ENCODE measurements at regions not wholly inside any gene's neighbourhood (a gene's known extent, or its start where the extent isn't known, plus 50 kb on each side); places are given as distances from the start of the nearest gene placed in this dataset.

DNA sequence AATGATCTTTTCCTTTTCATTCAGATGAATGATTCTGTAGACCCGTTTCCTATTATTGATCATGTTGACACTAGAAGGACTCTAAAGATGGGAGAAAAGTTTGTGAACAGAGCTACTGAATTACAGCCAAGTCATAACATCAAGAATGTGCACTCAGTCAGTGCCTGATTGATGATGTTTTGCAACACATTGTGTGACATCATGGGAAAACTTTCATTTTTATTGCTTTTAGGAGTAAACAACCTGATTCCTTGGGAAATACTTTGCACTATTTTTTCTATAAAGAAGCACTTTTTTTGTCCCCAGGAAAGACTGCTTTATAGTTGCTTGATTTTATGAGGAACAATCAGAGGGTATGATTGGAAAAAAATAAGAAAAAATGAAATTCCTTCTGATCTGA lies 383.8 kb upstream of the JAG1 start:
- H3K18ac ChIP-seq (ENCODE audit: extremely low read depth, low read length), result no peak overlapping the region
- no peak overlapping the region for H2BK120ac ChIP-seq (replicated peaks; ENCODE audit: low read depth, low read length)
- DNase-seq (ENCODE audit: low read depth in 1 of 2, low spot score in 2 of 2) (no peak), FAIRE-seq (no peak)
- no peak overlapping the region for H3K56ac ChIP-seq (replicated peaks; ENCODE audit: insufficient read length, low read depth, low read length)
- H4K20me1 ChIP-seq (replicated peaks in 1 of 2; ENCODE audit: control insufficient read depth in 1 of 2, insufficient read depth in 2 of 2, low read length in 2 of 2), result no peaks in the 10 kb centered on the region
- H2BK20ac ChIP-seq (ENCODE audit: low read length), result no peak overlapping the region
- H3K9me3 ChIP-seq (ENCODE audit: insufficient read depth in 2 of 2, low read depth in 1 of 2, low read length in 1 of 2), result no peaks in the 10 kb centered on the region
- no peak overlapping the region for H3K4me3 ChIP-seq (ENCODE audit: extremely low read depth in 1 of 4, insufficient read depth in 2 of 4, low read depth in 3 of 4, low read length in 4 of 4)
- H3K4ac ChIP-seq (replicated peaks; ENCODE audit: insufficient read length, low read depth, low read length), result no peak overlapping the region
- no peak overlapping the region for H3K4me2 ChIP-seq (ENCODE audit: insufficient read depth in 1 of 2, low read depth in 2 of 2, low read length in 2 of 2)
- no peak overlapping the region for H3K14ac ChIP-seq (ENCODE audit: insufficient read length)
- no peaks in the 10 kb centered on the region for H3K79me1 ChIP-seq (ENCODE audit: low read depth, low read length)
- H3K27me3 ChIP-seq (replicated peaks in 1 of 4; ENCODE audit: control insufficient read depth in 3 of 4, extremely low read depth in 1 of 4, insufficient read depth in 3 of 4, low read length in 3 of 4), result no peaks in the 10 kb centered on the region
- no peak overlapping the region for H4K8ac ChIP-seq (ENCODE audit: extremely low read depth, insufficient read depth, low read length)
- no peak overlapping the region for H2BK15ac ChIP-seq (ENCODE audit: low read length)
- no peak overlapping the region for H4K5ac ChIP-seq (ENCODE audit: insufficient read length, low read depth, low read length)
- no peak overlapping the region for H3K23ac ChIP-seq (ENCODE audit: insufficient read length)
- H4K91ac ChIP-seq (replicated peaks; ENCODE audit: insufficient read length, low read length), result no peak overlapping the region
- no peaks in the 10 kb centered on the region for H3K4me1 ChIP-seq (replicated peaks in 1 of 4; ENCODE audit: control insufficient read depth in 3 of 4, insufficient read depth in 4 of 4, low read length in 3 of 4)
- no peak overlapping the region for H2BK12ac ChIP-seq (ENCODE audit: low read depth, low read length)
- H3K36me3 ChIP-seq (ENCODE audit: control insufficient read depth in 2 of 4, insufficient read depth in 4 of 4, low read length in 3 of 4), result no peaks in the 10 kb centered on the region
- CTCF ChIA-PET (ENCODE audit: partially characterized antibody), result no interaction called here
- no peak overlapping the region for H3K9ac ChIP-seq (replicated peaks in 1 of 4; ENCODE audit: extremely low read depth in 1 of 4, low read depth in 3 of 4, low read length in 3 of 4)
- H2AK5ac ChIP-seq (ENCODE audit: low read depth, low read length), result no peak overlapping the region
- H3K27ac ChIP-seq (ENCODE audit: low read depth, low read length), result no peak overlapping the region
- H3K23me2 ChIP-seq (ENCODE audit: low read depth, low read length), result no peaks in the 10 kb centered on the region
- H2AFZ ChIP-seq (ENCODE audit: low read length), result no peak overlapping the region
- H3K79me2 ChIP-seq (ENCODE audit: control insufficient read depth in 1 of 2, insufficient read depth in 2 of 2, low read length in 2 of 2), result no peaks in the 10 kb centered on the region
- 94% methylated on average over 1 of the region's 1 CpG; no CpG with 5 or more reads in 1 of the 2 experiments for WGBS, 2 experiments (ENCODE audit: extremely low coverage in 1 of 2, insufficient coverage in 1 of 2, insufficient read length in 1 of 2, insufficient replicate concordance in 2 of 2, low coverage in 1 of 2, low lambda C conversion rate in 2 of 2, missing lambda C conversion rate in 1 of 2)
- POLR2A ChIA-PET (ENCODE audit: partially characterized antibody), result no interaction called here
- no peak overlapping the region for H2BK5ac ChIP-seq (ENCODE audit: low read depth, low read length)
- TF ChIP-seq JUN (IDR thresholded peaks at IDR 0.05; ENCODE audit: low read depth, low read length), result no peak
- TF ChIP-seq BACH1 (IDR thresholded peaks at IDR 0.05; ENCODE audit: low read length), result no peak
- TF ChIP-seq PHF8 (conservative IDR thresholded peaks at IDR 0.05; ENCODE audit: low read depth, low read length), result no peak
- no peak for TF ChIP-seq CBX5 (IDR thresholded peaks at IDR 0.05; ENCODE audit: low read depth, low read length)
- TF ChIP-seq, protein P1, sequence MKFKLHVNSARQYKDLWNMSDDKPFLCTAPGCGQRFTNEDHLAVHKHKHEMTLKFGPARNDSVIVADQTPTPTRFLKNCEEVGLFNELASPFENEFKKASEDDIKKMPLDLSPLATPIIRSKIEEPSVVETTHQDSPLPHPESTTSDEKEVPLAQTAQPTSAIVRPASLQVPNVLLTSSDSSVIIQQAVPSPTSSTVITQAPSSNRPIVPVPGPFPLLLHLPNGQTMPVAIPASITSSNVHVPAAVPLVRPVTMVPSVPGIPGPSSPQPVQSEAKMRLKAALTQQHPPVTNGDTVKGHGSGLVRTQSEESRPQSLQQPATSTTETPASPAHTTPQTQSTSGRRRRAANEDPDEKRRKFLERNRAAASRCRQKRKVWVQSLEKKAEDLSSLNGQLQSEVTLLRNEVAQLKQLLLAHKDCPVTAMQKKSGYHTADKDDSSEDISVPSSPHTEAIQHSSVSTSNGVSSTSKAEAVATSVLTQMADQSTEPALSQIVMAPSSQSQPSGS (IDR thresholded peaks at IDR 0.05; ENCODE audit: low read length), result no peak
- TF ChIP-seq CHD2 (IDR thresholded peaks at IDR 0.05; ENCODE audit: low read length), result no peak
- TF ChIP-seq TCF12 (IDR thresholded peaks at IDR 0.05; ENCODE audit: low read depth, low read length), result no peak
- TF ChIP-seq EZH2 (IDR thresholded peaks at IDR 0.05; ENCODE audit: low read depth, low read length, severe bottlenecking), result no peak
- TF ChIP-seq CEBPB (IDR thresholded peaks at IDR 0.05; ENCODE audit: low read depth, low read length), result no peak
- TF ChIP-seq RBBP5 (IDR thresholded peaks at IDR 0.05; ENCODE audit: borderline replicate concordance, low read depth, low read length), result no peak
- TF ChIP-seq EGR1 (IDR thresholded peaks at IDR 0.05; ENCODE audit: borderline replicate concordance, low read depth, low read length), result no peak
- TF ChIP-seq GABPA (IDR thresholded peaks at IDR 0.05; ENCODE audit: borderline replicate concordance, insufficient read depth, low read length), result no peak
- TF ChIP-seq HDAC2 (IDR thresholded peaks at IDR 0.05; ENCODE audit: borderline replicate concordance in 1 of 2, low read depth in 2 of 2, low read length in 2 of 2), result no peak
- TF ChIP-seq SIRT6 (IDR thresholded peaks at IDR 0.05; ENCODE audit: low read length), result no peak

Measured in H1 (cell line).